IMR-90 (cell line): ENCODE measurements at regions not wholly inside any gene's neighbourhood (a gene's known extent, or its start where the extent isn't known, plus 50 kb on each side); places are given as distances from the start of the nearest gene placed in this dataset.

Experiments used
- ATAC-seq: fragments of 200-7000 bp; cut with Tn5 transposase; 2 replicates; pipeline ENCODE4 v1.9.1; 2020; ENCODE audit warnings: low read depth, mild to moderate bottlenecking, moderate library complexity
- BruUV-seq: library from RNA; stranded (reverse); fragments of 400-500 nt; replicated peaks from 2 replicates; lab custom pipeline; 2021; lab: Mats Ljungman, UMichigan
- CTCF ChIA-PET: fragments of 300-600 bp; formaldehyde crosslinking; extraction: SDS; loops from one replicate; lab custom pipeline; 2021; ENCODE audit warnings: antibody characterized with exemption; lab: Yijun Ruan, JAX
- POLR2A ChIA-PET: fragments of 300-600 bp; sonication (Branson Sonifier 250); formaldehyde crosslinking; loops from one replicate; lab custom pipeline; 2022; ENCODE audit warnings: antibody characterized with exemption; ENCODE audit not compliant: unreplicated experiment; lab: Charles Lee
- DNase-seq: peaks from one replicate; pipeline ENCODE4 v3.0.0; 2013
- H2AFZ ChIP-seq: replicated peaks from 2 replicates; pipeline ENCODE3; 2013; ENCODE audit warnings: low read length, mild to moderate bottlenecking; ENCODE audit not compliant: poor library complexity
- H2AK5ac ChIP-seq: 2 replicates; pipeline ENCODE4 v1.6.1; 2013; ENCODE audit warnings: low read depth, low read length, inconsistent platforms
- H2AK9ac ChIP-seq: replicated peaks from 2 replicates; pipeline ENCODE3; 2013; ENCODE audit warnings: mild to moderate bottlenecking, low read depth, low read length, moderate library complexity; ENCODE audit not compliant: poor library complexity
- H2BK120ac ChIP-seq: 2 replicates; pipeline ENCODE4 v1.6.1; 2013; ENCODE audit warnings: low read depth, low read length, inconsistent platforms
- H2BK15ac ChIP-seq: 3 replicates; pipeline ENCODE4 v1.6.1; 2013; ENCODE audit warnings: low read depth, low read length, inconsistent platforms
- H2BK20ac ChIP-seq: 2 replicates; pipeline ENCODE4 v1.6.1; 2013; ENCODE audit warnings: low read depth, mild to moderate bottlenecking, inconsistent platforms, low read length, moderate library complexity
- H2BK5ac ChIP-seq: 2 replicates; pipeline ENCODE4 v1.6.1; 2013; ENCODE audit warnings: mild to moderate bottlenecking, low read depth, low read length, inconsistent platforms; ENCODE audit not compliant: poor library complexity, severe bottlenecking
- H3K14ac ChIP-seq: replicated peaks from 2 replicates; pipeline ENCODE4 v1.6.1; 2013; ENCODE audit warnings: low read depth, low read length, inconsistent platforms
- H3K18ac ChIP-seq: 2 replicates; pipeline ENCODE4 v1.6.1; 2013; ENCODE audit warnings: low read depth, low read length, control low read depth
- H3K23ac ChIP-seq: 2 replicates; pipeline ENCODE4 v1.6.1; 2013; ENCODE audit warnings: low read depth, low read length, inconsistent platforms
- H3K27ac ChIP-seq: 2 replicates; pipeline ENCODE4 v1.5.1; 2013; ENCODE audit warnings: mild to moderate bottlenecking, control low read depth, low read length; ENCODE audit not compliant: insufficient read depth
- H3K27me3 ChIP-seq: 2 replicates; pipeline ENCODE4 v1.6.1; 2013; ENCODE audit warnings: low read length; ENCODE audit not compliant: control insufficient read depth, insufficient read depth
- H3K36me3 ChIP-seq: 2 replicates; pipeline ENCODE4 v1.6.1; 2013; ENCODE audit warnings: low read length, mixed read lengths; ENCODE audit not compliant: control insufficient read depth, insufficient read depth
- H3K4ac ChIP-seq: 2 replicates; pipeline ENCODE4 v1.6.1; 2013; ENCODE audit warnings: low read depth, low read length, inconsistent platforms
- H3K4me1 ChIP-seq: 2 replicates; pipeline ENCODE4 v1.6.1; 2013; ENCODE audit warnings: low read length, mixed read lengths; ENCODE audit not compliant: control insufficient read depth, insufficient read depth
- H3K4me2 ChIP-seq: 2 replicates; pipeline ENCODE4 v1.6.1; 2013; ENCODE audit warnings: low read depth, mild to moderate bottlenecking, control low read depth, low read length, moderate library complexity
- H3K4me3 ChIP-seq: 2 replicates; pipeline ENCODE4 v1.5.1; 2013; ENCODE audit warnings: low read depth, mild to moderate bottlenecking, control low read depth, low read length, moderate library complexity; ENCODE audit not compliant: insufficient read depth
- H3K56ac ChIP-seq: 2 replicates; pipeline ENCODE4 v1.6.1; 2013; ENCODE audit warnings: low read length, inconsistent platforms; ENCODE audit not compliant: insufficient read depth; ENCODE audit errors: extremely low read depth
- H3K79me1 ChIP-seq, 2 experiments: 2 replicates each; pipeline ENCODE4 v1.6.1; 2013; ENCODE audit warnings: low read length in 2 of 2, inconsistent platforms in 1 of 2, low read depth in 1 of 2
- H3K9ac ChIP-seq: 2 replicates; pipeline ENCODE4 v1.6.1; 2013; ENCODE audit warnings: low read depth, low read length, control low read depth
- H3K9me1 ChIP-seq: 2 replicates; pipeline ENCODE4 v1.6.1; 2013; ENCODE audit warnings: low read length, inconsistent platforms; ENCODE audit not compliant: insufficient read depth
- H3K9me3 ChIP-seq: 2 replicates; pipeline ENCODE4 v1.6.1; 2013; ENCODE audit warnings: low read length; ENCODE audit not compliant: control insufficient read depth, insufficient read depth
- H4K20me1 ChIP-seq: 2 replicates; pipeline ENCODE4 v1.6.1; 2013; ENCODE audit warnings: low read length, inconsistent platforms; ENCODE audit not compliant: insufficient read depth
- H4K5ac ChIP-seq: 2 replicates; pipeline ENCODE4 v1.6.1; 2013; ENCODE audit warnings: mild to moderate bottlenecking, low read depth, low read length, control low read depth
- H4K8ac ChIP-seq, 2 experiments: 2 replicates each; pipeline ENCODE4 v1.6.1; 2013; ENCODE audit warnings: low read depth in 2 of 2, low read length in 2 of 2, control low read depth in 1 of 2, inconsistent platforms in 1 of 2
- H4K91ac ChIP-seq: 2 replicates; pipeline ENCODE4 v1.6.1; 2013; ENCODE audit warnings: low read depth, low read length, inconsistent platforms; ENCODE audit not compliant: insufficient read depth
- BHLHE40 ChIP-seq: fragments of 150-350 bp; IDR thresholded peaks from 2 replicates; pipeline ENCODE4 v1.6.1; 2016; ENCODE audit warnings: mild to moderate bottlenecking, low read depth, low read length
- CHD1 ChIP-seq: IDR thresholded peaks from 2 replicates; pipeline ENCODE4 v1.6.1; 2012; ENCODE audit warnings: low read depth, low read length, improper control_type of control experiment
- FOS ChIP-seq: fragments of 150-350 bp; IDR thresholded peaks from 2 replicates; pipeline ENCODE4 v1.6.1; 2016; ENCODE audit warnings: low read depth, low read length
- MAFK ChIP-seq: IDR thresholded peaks from 2 replicates; pipeline ENCODE4 v1.6.1; 2012; ENCODE audit warnings: low read depth, low read length, improper control_type of control experiment
- MXI1 ChIP-seq: IDR thresholded peaks from 2 replicates; pipeline ENCODE4 v1.6.1; 2012; ENCODE audit warnings: low read depth, mild to moderate bottlenecking, low read length, moderate library complexity, borderline replicate concordance
- RAD21 ChIP-seq: IDR thresholded peaks from 2 replicates; pipeline ENCODE4 v1.6.1; 2012; ENCODE audit warnings: low read length, improper control_type of control experiment
- RCOR1 ChIP-seq: IDR thresholded peaks from 2 replicates; pipeline ENCODE4 v1.6.1; 2012; ENCODE audit warnings: mild to moderate bottlenecking, low read length, improper control_type of control experiment; ENCODE audit not compliant: insufficient replicate concordance
- SMC3 ChIP-seq: fragments of 150-350 bp; IDR thresholded peaks from 2 replicates; pipeline ENCODE4 v1.6.1; 2016; ENCODE audit warnings: low read depth, mild to moderate bottlenecking, antibody characterized with exemption, low read length, moderate library complexity
- WGBS, 2 experiments: methylation state at CpG; one replicate each; pipeline versions ENCODE4 v1.1.5 to v1.1.7; 2013; ENCODE audit warnings: missing lambda C conversion rate in 2 of 2; ENCODE audit not compliant: insufficient read length in 1 of 2; ENCODE audit errors: extremely low coverage in 2 of 2; 5-methylcytosine and 5-hydroxymethylcytosine counted together
- dilution Hi-C: fragments of 300-500 bp; cut with HindIII; formaldehyde crosslinking; loops from one replicate; pipeline ENCODE4 v1.14.3; 2018; ENCODE audit warnings: low sequenced_read_pairs; ENCODE audit not compliant: unreplicated experiment
- in situ Hi-C: fragments of 300-500 bp; cut with MboI; formaldehyde crosslinking; loops from 3 replicates; pipeline ENCODE4 v1.14.3; 2019; ENCODE audit warnings: low sequenced_read_pairs, inconsistent platforms, mixed read lengths
- intact Hi-C: fragments of 100-400 bp; cut with micrococcal nuclease; formaldehyde crosslinking; loops from 2 replicates; pipeline ENCODE4 v1.10.0; 2022
- TF ChIP-seq, protein P1 (sequence below): conservative IDR thresholded peaks from 2 replicates; pipeline ENCODE4 v1.5.1; 2012; ENCODE audit warnings: mild to moderate bottlenecking, low read depth, low read length, improper control_type of control experiment

GRCh38 chr7:86470763-86471162 is 172.9 kb upstream of the GRM3 start:
- POLR2A ChIA-PET: no interaction called here
- in situ Hi-C loops: loop anchor here (25.0 kb wide), 1 partner anchor 583 kb away; no protein-coding TSS in a partner anchor
- no peak overlapping the region for H4K8ac ChIP-seq
- DNase-seq (no peak), ATAC-seq (no peak)
- H3K9me1 ChIP-seq: no peaks in the 10 kb centered on the region
- H2AFZ ChIP-seq: no peak overlapping the region
- H3K4me2 ChIP-seq: no peak overlapping the region
- dilution Hi-C loops: no loop called here
- H4K20me1 ChIP-seq: no peaks in the 10 kb centered on the region
- no TSS peak for BruUV-seq
- no peak overlapping the region for H3K23ac ChIP-seq
- H2BK120ac ChIP-seq: no peak overlapping the region
- CTCF ChIA-PET: interaction anchor here (0.6 kb wide), 1 partner anchor 778 kb away, joined by 3 read pairs; no protein-coding TSS in a partner anchor
- no peaks in the 10 kb centered on the region for H3K36me3 ChIP-seq
- no peak overlapping the region for H2AK5ac ChIP-seq
- no peak overlapping the region for H2BK20ac ChIP-seq
- no CpG with 5 or more reads among the region's 1 CpG for WGBS, 2 experiments
- intact Hi-C loops: no loop called here
- no peak overlapping the region for H3K9ac ChIP-seq
- H3K27me3 ChIP-seq: no peaks in the 10 kb centered on the region
- no peak overlapping the region for H3K4ac ChIP-seq
- H4K5ac ChIP-seq: no peak overlapping the region
- TF ChIP-seq, protein P1, sequence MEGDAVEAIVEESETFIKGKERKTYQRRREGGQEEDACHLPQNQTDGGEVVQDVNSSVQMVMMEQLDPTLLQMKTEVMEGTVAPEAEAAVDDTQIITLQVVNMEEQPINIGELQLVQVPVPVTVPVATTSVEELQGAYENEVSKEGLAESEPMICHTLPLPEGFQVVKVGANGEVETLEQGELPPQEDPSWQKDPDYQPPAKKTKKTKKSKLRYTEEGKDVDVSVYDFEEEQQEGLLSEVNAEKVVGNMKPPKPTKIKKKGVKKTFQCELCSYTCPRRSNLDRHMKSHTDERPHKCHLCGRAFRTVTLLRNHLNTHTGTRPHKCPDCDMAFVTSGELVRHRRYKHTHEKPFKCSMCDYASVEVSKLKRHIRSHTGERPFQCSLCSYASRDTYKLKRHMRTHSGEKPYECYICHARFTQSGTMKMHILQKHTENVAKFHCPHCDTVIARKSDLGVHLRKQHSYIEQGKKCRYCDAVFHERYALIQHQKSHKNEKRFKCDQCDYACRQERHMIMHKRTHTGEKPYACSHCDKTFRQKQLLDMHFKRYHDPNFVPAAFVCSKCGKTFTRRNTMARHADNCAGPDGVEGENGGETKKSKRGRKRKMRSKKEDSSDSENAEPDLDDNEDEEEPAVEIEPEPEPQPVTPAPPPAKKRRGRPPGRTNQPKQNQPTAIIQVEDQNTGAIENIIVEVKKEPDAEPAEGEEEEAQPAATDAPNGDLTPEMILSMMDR: no peak
- TF ChIP-seq MXI1 (no peak), RAD21 (no peak), SMC3 (no peak), RCOR1 (no peak), CHD1 (no peak), MAFK (no peak), BHLHE40 (no peak), FOS (no peak)
- H3K4me1 ChIP-seq: no peaks in the 10 kb centered on the region
- H3K56ac ChIP-seq: no peak overlapping the region
- H2BK15ac ChIP-seq: no peak overlapping the region
- no peak overlapping the region for H2BK5ac ChIP-seq
- H3K9me3 ChIP-seq: no peaks in the 10 kb centered on the region
- H3K79me1 ChIP-seq: no peaks in the 10 kb centered on the region
- no peak overlapping the region for H3K4me3 ChIP-seq
- no peak overlapping the region for H4K91ac ChIP-seq
- no peak overlapping the region for H3K14ac ChIP-seq
- H2AK9ac ChIP-seq: no peak overlapping the region
- no peak overlapping the region for H3K27ac ChIP-seq
- H3K18ac ChIP-seq: no peak overlapping the region
